ENCODE measurements at regions not wholly inside any gene's neighbourhood (a gene's known extent, or its start where the extent isn't known, plus 50 kb on each side); places are given as distances from the start of the nearest gene placed in this dataset.

GRCh38 chr5:8525819-8526218, 656.9 kb downstream of the MTRR start:
- no peak for TF ChIP-seq SOX15 (CRISPR knock-in tag; IDR thresholded peaks at IDR 0.05)
- TF ChIP-seq CBFB (CRISPR knock-in tag; IDR thresholded peaks at IDR 0.05; ENCODE audit: low read depth), result no peak
- TF ChIP-seq CTCF (IDR thresholded peaks at IDR 0.05), result no peak
- TF ChIP-seq JUN (CRISPR knock-in tag; IDR thresholded peaks at IDR 0.05), result no peak
- TF ChIP-seq NFYB (CRISPR knock-in tag; conservative IDR thresholded peaks at IDR 0.05; ENCODE audit: low read depth), result no peak
- TF ChIP-seq GABPB1 (CRISPR knock-in tag; IDR thresholded peaks at IDR 0.05), result no peak
- no peak for TF ChIP-seq E2F4 (CRISPR knock-in tag; IDR thresholded peaks at IDR 0.05; ENCODE audit: borderline replicate concordance, low read depth)
- TF ChIP-seq USF2 (CRISPR knock-in tag; IDR thresholded peaks at IDR 0.05), result no peak
- no peak for TF ChIP-seq ZNF232 (CRISPR knock-in tag; IDR thresholded peaks at IDR 0.05)
- no peak for TF ChIP-seq HMGXB4 (CRISPR knock-in tag; IDR thresholded peaks at IDR 0.05)
- no peak for TF ChIP-seq NFE2L1 (CRISPR knock-in tag; IDR thresholded peaks at IDR 0.05)
- no peak for TF ChIP-seq PRRX2 (CRISPR knock-in tag; IDR thresholded peaks at IDR 0.05)
- no peak for TF ChIP-seq MAX (CRISPR knock-in tag; IDR thresholded peaks at IDR 0.05)
- TF ChIP-seq SMAD4 (CRISPR knock-in tag; IDR thresholded peaks at IDR 0.05), result no peak
